RWPE2 (cell line): ENCODE measurements at regions not wholly inside any gene's neighbourhood (a gene's known extent, or its start where the extent isn't known, plus 50 kb on each side); places are given as distances from the start of the nearest gene placed in this dataset.
"Not testable (repeated sequence)": the region's sequence is repeated elsewhere in the genome, so short reads cannot be mapped to it uniquely, and the experiment has no call there.

Source experiments
- ATAC-seq: fragments of 200-7000 bp; cut with Tn5 transposase; 3 replicates; pipeline ENCODE4 v1.9.1; 2021; ENCODE audit warnings: low read depth
- DNase-seq: peaks from one replicate; pipeline ENCODE4 v3.0.0-alpha.2; 2020; ENCODE audit warnings: low spot score
- H3K27ac ChIP-seq: fragments of 450-650 bp; 2 replicates; pipeline ENCODE4 v1.5.1; 2017; ENCODE audit warnings: mild to moderate bottlenecking; ENCODE audit not compliant: poor library complexity, severe bottlenecking
- H3K27me3 ChIP-seq: fragments of 250-450 bp; sonication (Bioruptor Pico); 2 replicates; pipeline ENCODE4 v1.5.1; 2021; ENCODE audit warnings: mild to moderate bottlenecking, moderate library complexity; ENCODE audit not compliant: insufficient read depth, poor library complexity, severe bottlenecking
- H3K36me3 ChIP-seq: fragments of 250-450 bp; sonication (Bioruptor Pico); 2 replicates; pipeline ENCODE4 v1.5.1; 2020; ENCODE audit warnings: low read depth, mild to moderate bottlenecking, moderate library complexity
- H3K4me1 ChIP-seq: fragments of 250-450 bp; sonication (Bioruptor Pico); 2 replicates; pipeline ENCODE4 v1.5.1; 2021; ENCODE audit warnings: mild to moderate bottlenecking, moderate library complexity; ENCODE audit not compliant: insufficient read depth, poor library complexity, severe bottlenecking
- H3K4me3 ChIP-seq: fragments of 250-450 bp; sonication (Bioruptor Pico); 2 replicates; pipeline ENCODE4 v1.5.1; 2021; ENCODE audit warnings: mild to moderate bottlenecking, moderate library complexity; ENCODE audit not compliant: severe bottlenecking
- H3K9me3 ChIP-seq: fragments of 250-450 bp; sonication (Bioruptor Pico); 2 replicates; pipeline ENCODE4 v1.5.1; 2021; ENCODE audit warnings: mild to moderate bottlenecking, moderate library complexity; ENCODE audit not compliant: severe bottlenecking

DNA sequence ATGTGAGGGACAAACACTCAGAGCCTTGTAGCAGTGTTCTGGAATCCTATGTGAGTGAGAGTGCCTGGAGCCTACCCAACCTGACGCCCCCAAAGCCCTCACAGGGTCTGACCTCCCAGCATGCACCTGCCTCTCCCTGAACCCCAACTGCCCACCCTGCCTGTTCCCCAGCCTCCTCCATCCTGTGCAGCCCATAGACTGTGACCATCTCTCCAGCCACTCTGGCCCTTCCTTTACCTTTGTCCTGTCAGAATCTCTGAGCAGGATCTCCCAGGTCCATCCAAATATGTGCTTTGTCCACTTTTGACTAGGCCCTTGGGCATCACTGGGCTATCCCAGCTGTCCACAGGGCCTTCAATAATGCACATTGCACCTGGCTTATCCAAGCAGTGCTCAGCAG is 1159.8 kb upstream of the TPTE start:
- H3K27me3 ChIP-seq, H3K36me3 ChIP-seq, DNase-seq, H3K27ac ChIP-seq, H3K9me3 ChIP-seq, H3K4me3 ChIP-seq, H3K4me1 ChIP-seq, ATAC-seq: not testable (repeated sequence)

- not testable (repeated sequence) for ATAC-seq, H3K4me1 ChIP-seq, H3K27ac ChIP-seq, H3K27me3 ChIP-seq, H3K36me3 ChIP-seq, H3K4me3 ChIP-seq, H3K9me3 ChIP-seq
- peak; percentile 50 for DNase-seq
These were observed 1159.1 kb upstream of the TPTE start for GRCh38 chr21:9362309-9362708.

DNA sequence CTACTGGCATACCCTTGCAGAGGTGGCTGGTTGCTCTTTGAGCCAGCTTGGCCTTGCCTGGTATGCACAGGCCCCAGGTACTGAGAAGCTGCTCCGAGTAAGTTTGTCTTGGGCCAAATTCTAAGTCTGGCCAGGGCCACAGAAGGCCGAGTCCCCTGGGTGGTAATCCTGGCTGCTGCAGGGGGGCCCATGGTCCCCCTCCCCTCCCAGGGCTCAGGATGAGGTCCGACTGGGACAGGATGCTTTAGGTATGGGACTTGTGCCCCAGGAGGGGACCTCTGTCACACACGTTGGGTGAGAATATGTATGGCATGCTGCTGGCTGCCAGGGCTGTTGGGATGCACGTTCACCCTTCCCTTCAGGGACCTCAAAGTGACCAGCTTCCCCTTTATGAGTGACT is 1155.6 kb upstream of the TPTE start:
- DNase-seq, H3K27ac ChIP-seq, H3K4me1 ChIP-seq, ATAC-seq, H3K9me3 ChIP-seq, H3K27me3 ChIP-seq, H3K36me3 ChIP-seq, H3K4me3 ChIP-seq: not testable (repeated sequence)

GRCh38 chr21:9366578-9366977 is 1154.8 kb upstream of the TPTE start:
- not testable (repeated sequence) for H3K36me3 ChIP-seq, H3K4me1 ChIP-seq, H3K27ac ChIP-seq, H3K27me3 ChIP-seq, ATAC-seq, H3K9me3 ChIP-seq, DNase-seq, H3K4me3 ChIP-seq
